Stromal cell of bone marrow (primary cell): ENCODE measurements at regions not wholly inside any gene's neighbourhood (a gene's known extent, or its start where the extent isn't known, plus 50 kb on each side); places are given as distances from the start of the nearest gene placed in this dataset.

Experiments
- DNase-seq: peaks from one replicate; pipeline ENCODE4 v3.0.0-alpha.2; 2012; ENCODE audit warnings: low read depth

- no peak for DNase-seq
These were observed 190.1 kb downstream of the HAUS1 start for GRCh38 chr18:46294318-46294717.

- DNase-seq, result no peak
These were observed 190.6 kb downstream of the HAUS1 start for GRCh38 chr18:46294751-46295150.

GRCh38 chr18:46295416-46295815, 191.2 kb downstream of the HAUS1 start:
- DNase-seq, result no peak

- no peak for DNase-seq
These were observed 192.5 kb downstream of the HAUS1 start for GRCh38 chr18:46296656-46297055.

- no peak for DNase-seq
These were observed 192.9 kb downstream of the HAUS1 start for GRCh38 chr18:46297124-46297523.

GRCh38 chr18:46297621-46298020, 193.4 kb downstream of the HAUS1 start:
- no peak for DNase-seq

GRCh38 chr18:46298511-46298910, 194.3 kb downstream of the HAUS1 start:
- DNase-seq, result no peak

GRCh38 chr18:46299465-46300008, 195.4 kb downstream of the HAUS1 start:
- DNase-seq, result no peak

GRCh38 chr18:46301081-46301480, 196.9 kb downstream of the HAUS1 start:
- no peak for DNase-seq

- no peak for DNase-seq
These were observed 197.4 kb downstream of the HAUS1 start for GRCh38 chr18:46301571-46301970.

GRCh38 chr18:46302528-46303485, 198.6 kb downstream of the HAUS1 start:
- DNase-seq, result no peak

GRCh38 chr18:46310258-46310657, 206.1 kb downstream of the HAUS1 start:
- no peak for DNase-seq

- no peak for DNase-seq
These were observed 206.6 kb downstream of the HAUS1 start for GRCh38 chr18:46310675-46311345.

GRCh38 chr18:46311491-46311890, 207.3 kb downstream of the HAUS1 start:
- DNase-seq, result no peak

- DNase-seq, result no peak
These were observed 208.0 kb downstream of the HAUS1 start for GRCh38 chr18:46312221-46312620.

GRCh38 chr18:46313521-46313920, 209.3 kb downstream of the HAUS1 start:
- no peak for DNase-seq

GRCh38 chr18:46314011-46314410, 209.8 kb downstream of the HAUS1 start:
- DNase-seq, result no peak

GRCh38 chr18:46315161-46315560, 211.0 kb downstream of the HAUS1 start:
- no peak for DNase-seq

GRCh38 chr18:46318356-46318755, 214.2 kb downstream of the HAUS1 start:
- no peak for DNase-seq

- DNase-seq, result no peak
These were observed 215.6 kb downstream of the HAUS1 start for GRCh38 chr18:46319783-46320182.

- no peak for DNase-seq
These were observed 216.1 kb downstream of the HAUS1 start for GRCh38 chr18:46320297-46320696.

GRCh38 chr18:46320928-46321711, 216.9 kb downstream of the HAUS1 start:
- DNase-seq, result peak; percentile 23
